Mucosa of descending colon (tissue), 3 donors: ENCODE measurements at regions not wholly inside any gene's neighbourhood (a gene's known extent, or its start where the extent isn't known, plus 50 kb on each side); places are given as distances from the start of the nearest gene placed in this dataset.

Source experiments
- ATAC-seq: fragments of 200-7000 bp; cut with Tn5 transposase; one replicate; pipeline ENCODE4 v1.9.1; 2020; ENCODE audit warnings: mild to moderate bottlenecking, moderate library complexity
- DNase-seq, 3 donors: peaks; one replicate each; pipeline ENCODE4 v3.0.0-alpha.2; 2020
- H3K36me3 ChIP-seq: fragments of 200-600 bp; one replicate; pipeline ENCODE4 v1.8.0; 2021; ENCODE audit warnings: low read depth, mild to moderate bottlenecking
- H3K4me1 ChIP-seq: fragments of 200-600 bp; one replicate; pipeline ENCODE4 v1.8.0; 2021; ENCODE audit warnings: low read depth, mild to moderate bottlenecking
- H3K4me3 ChIP-seq: fragments of 200-600 bp; one replicate; pipeline ENCODE4 v1.8.0; 2021; ENCODE audit warnings: mild to moderate bottlenecking
- H3K9me3 ChIP-seq: fragments of 200-600 bp; one replicate; pipeline ENCODE4 v1.8.0; 2021; ENCODE audit warnings: mild to moderate bottlenecking
- intact Hi-C, 2 donors: fragments of 100-400 bp; cut with DNase I in 1 of 2; cut with micrococcal nuclease in 1 of 2; formaldehyde crosslinking; loops; one replicate each; pipeline versions ENCODE4 v1.11.0 to v1.11.1; 2022; cut with DNase I, micrococcal nuclease
- TF ChIP-seq, protein P1 (sequence below): fragments of 200-600 bp; IDR thresholded peaks from one replicate; pipeline ENCODE4 v1.8.0; 2022; ENCODE audit warnings: antibody characterized with exemption, mild to moderate bottlenecking
- donor health status: DM: no; HTN: no; CAD: no; lungs with moderate emphysema.
- donor health status: DM: no; HTN: no; CAD: no.
- donor health status: DM: no; HTN: yes; CAD: no.

DNA sequence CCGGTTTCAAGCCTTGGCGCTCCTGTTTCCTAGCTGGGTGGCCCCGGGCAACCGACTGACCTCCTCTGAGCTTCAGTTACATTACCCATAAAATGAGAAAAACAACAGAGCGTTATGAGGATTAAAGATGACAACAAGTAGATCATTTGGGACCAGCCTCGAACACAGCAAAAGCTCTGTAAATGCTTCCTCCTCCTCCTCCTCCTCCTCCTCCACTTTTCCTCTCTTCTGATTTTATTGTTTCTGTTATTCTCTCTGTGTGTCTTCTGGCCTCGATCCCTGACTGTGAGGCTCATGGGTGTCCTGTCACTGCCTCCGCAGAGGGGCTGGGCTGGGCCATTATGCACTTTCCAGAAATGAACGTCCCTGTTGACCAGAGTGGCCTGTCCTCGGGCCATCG is 176.2 kb downstream of the URI1 start:
- Histone ChIP-seq H3K4me3 (no peak overlapping the region), H3K36me3 (no peaks in the 10 kb centered on the region), H3K4me1 (no peaks in the 10 kb centered on the region), H3K9me3 (no peaks in the 10 kb centered on the region)
- DNase-seq: no peak
- intact Hi-C loops: no loop called here
- TF ChIP-seq, protein P1, sequence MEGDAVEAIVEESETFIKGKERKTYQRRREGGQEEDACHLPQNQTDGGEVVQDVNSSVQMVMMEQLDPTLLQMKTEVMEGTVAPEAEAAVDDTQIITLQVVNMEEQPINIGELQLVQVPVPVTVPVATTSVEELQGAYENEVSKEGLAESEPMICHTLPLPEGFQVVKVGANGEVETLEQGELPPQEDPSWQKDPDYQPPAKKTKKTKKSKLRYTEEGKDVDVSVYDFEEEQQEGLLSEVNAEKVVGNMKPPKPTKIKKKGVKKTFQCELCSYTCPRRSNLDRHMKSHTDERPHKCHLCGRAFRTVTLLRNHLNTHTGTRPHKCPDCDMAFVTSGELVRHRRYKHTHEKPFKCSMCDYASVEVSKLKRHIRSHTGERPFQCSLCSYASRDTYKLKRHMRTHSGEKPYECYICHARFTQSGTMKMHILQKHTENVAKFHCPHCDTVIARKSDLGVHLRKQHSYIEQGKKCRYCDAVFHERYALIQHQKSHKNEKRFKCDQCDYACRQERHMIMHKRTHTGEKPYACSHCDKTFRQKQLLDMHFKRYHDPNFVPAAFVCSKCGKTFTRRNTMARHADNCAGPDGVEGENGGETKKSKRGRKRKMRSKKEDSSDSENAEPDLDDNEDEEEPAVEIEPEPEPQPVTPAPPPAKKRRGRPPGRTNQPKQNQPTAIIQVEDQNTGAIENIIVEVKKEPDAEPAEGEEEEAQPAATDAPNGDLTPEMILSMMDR: no peak
- ATAC-seq: no peak

DNA sequence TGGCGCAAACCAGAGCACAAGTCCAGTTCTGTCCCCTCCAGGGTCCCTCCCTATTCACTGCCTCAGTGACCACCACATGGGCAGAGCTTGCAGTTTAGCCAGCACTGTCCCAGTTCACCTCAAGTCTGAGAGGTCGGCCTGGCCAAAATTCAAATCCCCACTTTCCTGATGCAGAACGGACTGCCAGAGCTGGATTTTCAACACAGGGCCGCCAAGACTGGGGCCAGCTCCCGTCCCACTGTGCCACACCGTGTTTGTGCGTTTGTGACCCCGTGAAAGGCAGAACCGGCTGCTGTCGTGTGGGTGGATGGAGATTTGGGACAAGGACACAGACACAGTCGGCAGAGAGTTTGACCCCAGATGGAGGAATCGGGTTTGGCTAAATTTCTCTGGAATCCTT is 176.7 kb downstream of the URI1 start:
- H3K4me3 ChIP-seq: no peak overlapping the region
- ATAC-seq (no peak), DNase-seq (no peak)
- intact Hi-C loops: no loop called here
- H3K9me3 ChIP-seq: no peaks in the 10 kb centered on the region
- TF ChIP-seq, protein P1: no peak
- no peaks in the 10 kb centered on the region for H3K4me1 ChIP-seq
- no peaks in the 10 kb centered on the region for H3K36me3 ChIP-seq

DNA sequence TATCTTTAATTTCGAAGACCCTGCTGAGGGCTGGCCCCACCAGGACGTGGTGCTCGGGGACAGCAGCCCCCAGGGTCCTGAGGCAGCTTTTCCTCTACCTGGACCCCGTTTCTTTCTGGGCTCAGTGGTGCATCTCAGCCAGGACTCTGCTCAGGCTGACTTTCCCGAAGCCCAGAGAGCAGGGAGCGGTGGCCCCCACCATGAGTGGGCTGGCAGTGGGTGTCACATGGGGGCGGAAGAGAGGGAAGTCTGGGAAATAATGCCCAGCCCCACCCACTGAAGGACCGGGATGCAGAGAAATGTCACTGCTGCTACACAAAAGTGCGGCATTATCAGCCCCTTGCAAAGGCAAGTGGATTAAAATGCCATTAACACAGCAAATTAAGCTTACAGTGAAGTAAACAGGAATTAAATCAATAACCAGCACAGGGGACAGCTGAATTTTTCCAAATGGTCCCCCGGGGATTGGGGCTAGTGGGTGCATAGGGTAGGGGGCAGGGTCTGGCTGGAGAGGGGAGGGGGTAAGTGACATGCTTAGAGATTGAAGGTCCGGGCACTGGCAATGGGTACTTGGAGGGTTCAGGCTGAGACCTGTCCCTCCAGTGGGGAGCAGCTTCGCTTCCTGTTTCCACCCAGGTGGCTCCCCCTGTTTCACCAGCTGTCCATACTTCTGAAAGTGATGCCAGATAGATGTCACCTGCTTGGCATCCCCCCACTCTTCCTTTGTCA is 177.3 kb downstream of the URI1 start:
- ATAC-seq (no peak), DNase-seq (no peak)
- no peaks in the 10 kb centered on the region for H3K9me3 ChIP-seq
- H3K4me1 ChIP-seq: no peaks in the 10 kb centered on the region
- intact Hi-C loops: no loop called here
- H3K36me3 ChIP-seq: no peaks in the 10 kb centered on the region
- TF ChIP-seq, protein P1: no peak
- H3K4me3 ChIP-seq: no peak overlapping the region

GRCh38 chr19:30120860-30121484 is 178.9 kb downstream of the URI1 start:
- no peak for ATAC-seq
- Histone ChIP-seq H3K4me1 (no peaks in the 10 kb centered on the region), H3K36me3 (no peaks in the 10 kb centered on the region), H3K4me3 (no peak overlapping the region), H3K9me3 (no peaks in the 10 kb centered on the region)
- no peak for DNase-seq
- intact Hi-C loops: no loop called here
- TF ChIP-seq, protein P1: no peak

- no peaks in the 10 kb centered on the region for H3K36me3 ChIP-seq
- intact Hi-C loops: no loop called here
- TF ChIP-seq, protein P1: no peak
- ATAC-seq (no peak), DNase-seq (no peak)
- H3K9me3 ChIP-seq: no peaks in the 10 kb centered on the region
- no peaks in the 10 kb centered on the region for H3K4me1 ChIP-seq
- H3K4me3 ChIP-seq: no peak overlapping the region
These were observed 180.4 kb downstream of the URI1 start for GRCh38 chr19:30122431-30122830.
